ENCODE measurements at regions not wholly inside any gene's neighbourhood (a gene's known extent, or its start where the extent isn't known, plus 50 kb on each side); places are given as distances from the start of the nearest gene placed in this dataset.
"Not testable (repeated sequence)": the region's sequence is repeated elsewhere in the genome, so short reads cannot be mapped to it uniquely, and the experiment has no call there.

GRCh38 chr10:9311702-9312499 is 1257.4 kb downstream of the GATA3 start:
- H3K36me3 ChIP-seq: no peaks in the 10 kb centered on the region
- no peak overlapping the region for H3K4me3 ChIP-seq
- no peaks in the 10 kb centered on the region for H3K4me1 ChIP-seq
- H3K9me3 ChIP-seq (replicated peaks): no peaks in the 10 kb centered on the region
- no peak overlapping the region for H3K27ac ChIP-seq
- no peak for DNase-seq
- no peaks in the 10 kb centered on the region for H3K27me3 ChIP-seq

- no peaks in the 10 kb centered on the region for H3K4me1 ChIP-seq
- no peaks in the 10 kb centered on the region for H3K27me3 ChIP-seq
- H3K36me3 ChIP-seq: no peaks in the 10 kb centered on the region
- no peak overlapping the region for H3K4me3 ChIP-seq
- H3K27ac ChIP-seq: no peak overlapping the region
- no peaks in the 10 kb centered on the region for H3K9me3 ChIP-seq (replicated peaks)
- no peak for DNase-seq
Observed at GRCh38 chr10:9315292-9315691, 1260.8 kb downstream of the GATA3 start.

- no peak overlapping the region for H3K27ac ChIP-seq
- H3K4me1 ChIP-seq: no peaks in the 10 kb centered on the region
- DNase-seq: peak in 1 of 2 experiments; percentile 51
- no peaks in the 10 kb centered on the region for H3K36me3 ChIP-seq
- H3K27me3 ChIP-seq: no peaks in the 10 kb centered on the region
- no peak overlapping the region for H3K4me3 ChIP-seq
- H3K9me3 ChIP-seq (replicated peaks): no peaks in the 10 kb centered on the region
Observed at GRCh38 chr10:9331583-9332008, 1277.1 kb downstream of the GATA3 start.

- H3K27me3 ChIP-seq: no peaks in the 10 kb centered on the region
- no peak overlapping the region for H3K4me3 ChIP-seq
- DNase-seq: no peak
- H3K9me3 ChIP-seq (replicated peaks): no peaks in the 10 kb centered on the region
- H3K36me3 ChIP-seq: no peaks in the 10 kb centered on the region
- H3K27ac ChIP-seq: no peak overlapping the region
- H3K4me1 ChIP-seq: no peaks in the 10 kb centered on the region
Observed at GRCh38 chr10:9334270-9334669, 1279.8 kb downstream of the GATA3 start.

- no peak overlapping the region for H3K4me3 ChIP-seq
- H3K36me3 ChIP-seq: no peaks in the 10 kb centered on the region
- DNase-seq: no peak
- H3K27me3 ChIP-seq: no peaks in the 10 kb centered on the region
- H3K27ac ChIP-seq: no peak overlapping the region
- H3K4me1 ChIP-seq: no peaks in the 10 kb centered on the region
- H3K9me3 ChIP-seq (replicated peaks): no peaks in the 10 kb centered on the region
Observed at GRCh38 chr10:9339716-9340115, 1285.2 kb downstream of the GATA3 start.

GRCh38 chr10:9342885-9343570 is 1288.5 kb downstream of the GATA3 start:
- DNase-seq: peak; percentile 3 to 56

GRCh38 chr10:9347933-9348332 is 1293.4 kb downstream of the GATA3 start:
- not testable (repeated sequence) for DNase-seq; H3K4me1 ChIP-seq; H3K27ac ChIP-seq; H3K4me3 ChIP-seq; H3K9me3 ChIP-seq (replicated peaks); H3K27me3 ChIP-seq; H3K36me3 ChIP-seq

More at GRCh38 chr10:9342885-9343570, 1288.5 kb downstream of the GATA3 start:
- Histone ChIP-seq H3K4me3 (no peak overlapping the region), H3K27me3 (no peaks in the 10 kb centered on the region), H3K4me1 (no peaks in the 10 kb centered on the region), H3K36me3 (no peaks in the 10 kb centered on the region), H3K27ac (no peak overlapping the region), H3K9me3 (replicated peaks) (no peaks in the 10 kb centered on the region)

GRCh38 chr10:9357471-9357870 is 1303.0 kb downstream of the GATA3 start:
- Histone ChIP-seq H3K9me3 (replicated peaks) (no peaks in the 10 kb centered on the region), H3K4me3 (no peak overlapping the region), H3K4me1 (no peaks in the 10 kb centered on the region), H3K36me3 (no peaks in the 10 kb centered on the region), H3K27ac (no peak overlapping the region), H3K27me3 (no peaks in the 10 kb centered on the region)
- DNase-seq: no peak

- DNase-seq: no peak
- no peaks in the 10 kb centered on the region for H3K4me1 ChIP-seq
- no peaks in the 10 kb centered on the region for H3K9me3 ChIP-seq (replicated peaks)
- no peaks in the 10 kb centered on the region for H3K36me3 ChIP-seq
- no peak overlapping the region for H3K27ac ChIP-seq
- no peaks in the 10 kb centered on the region for H3K27me3 ChIP-seq
- no peak overlapping the region for H3K4me3 ChIP-seq
Observed at GRCh38 chr10:9362721-9363120, 1308.2 kb downstream of the GATA3 start.

- no peaks in the 10 kb centered on the region for H3K27me3 ChIP-seq
- H3K4me1 ChIP-seq: no peaks in the 10 kb centered on the region
- no peak overlapping the region for H3K4me3 ChIP-seq
- H3K36me3 ChIP-seq: no peaks in the 10 kb centered on the region
- DNase-seq: no peak
- H3K9me3 ChIP-seq (replicated peaks): no peaks in the 10 kb centered on the region
- H3K27ac ChIP-seq: no peak overlapping the region
Observed at GRCh38 chr10:9379183-9379582, 1324.7 kb downstream of the GATA3 start.

GRCh38 chr10:9381733-9382532 is 1327.4 kb downstream of the GATA3 start:
- H3K36me3 ChIP-seq: no peaks in the 10 kb centered on the region
- no peaks in the 10 kb centered on the region for H3K4me1 ChIP-seq
- no peak overlapping the region for H3K4me3 ChIP-seq
- no peak for DNase-seq
- no peak overlapping the region for H3K27ac ChIP-seq
- H3K27me3 ChIP-seq: no peaks in the 10 kb centered on the region
- H3K9me3 ChIP-seq (replicated peaks): no peaks in the 10 kb centered on the region

- Histone ChIP-seq H3K27ac (no peak overlapping the region), H3K4me3 (no peak overlapping the region)
Observed at GRCh38 chr10:9382533-9382866, 1328.0 kb downstream of the GATA3 start.

GRCh38 chr10:9390516-9390915 is 1336.0 kb downstream of the GATA3 start:
- no peaks in the 10 kb centered on the region for H3K9me3 ChIP-seq (replicated peaks)
- H3K36me3 ChIP-seq: no peaks in the 10 kb centered on the region
- DNase-seq: no peak
- H3K4me1 ChIP-seq: no peaks in the 10 kb centered on the region
- no peak overlapping the region for H3K27ac ChIP-seq
- H3K27me3 ChIP-seq: no peaks in the 10 kb centered on the region
- no peak overlapping the region for H3K4me3 ChIP-seq

More at GRCh38 chr10:9382533-9382866, 1328.0 kb downstream of the GATA3 start:
- no peaks in the 10 kb centered on the region for H3K27me3 ChIP-seq
- no peak for DNase-seq
- no peaks in the 10 kb centered on the region for H3K9me3 ChIP-seq (replicated peaks)
- no peaks in the 10 kb centered on the region for H3K36me3 ChIP-seq
- H3K4me1 ChIP-seq: no peaks in the 10 kb centered on the region

GRCh38 chr10:9399275-9399983 is 1344.9 kb downstream of the GATA3 start:
- H3K9me3 ChIP-seq (replicated peaks): no peaks in the 10 kb centered on the region
- H3K4me1 ChIP-seq: no peaks in the 10 kb centered on the region
- H3K27me3 ChIP-seq: no peaks in the 10 kb centered on the region
- H3K4me3 ChIP-seq: no peak overlapping the region
- no peaks in the 10 kb centered on the region for H3K36me3 ChIP-seq
- no peak overlapping the region for H3K27ac ChIP-seq
- DNase-seq: no peak

All from SJCRH30 (cell line).